Lung microvascular endothelial cell (primary cell): ENCODE measurements at regions not wholly inside any gene's neighbourhood (a gene's known extent, or its start where the extent isn't known, plus 50 kb on each side); places are given as distances from the start of the nearest gene placed in this dataset.
"Not testable (repeated sequence)": the region's sequence is repeated elsewhere in the genome, so short reads cannot be mapped to it uniquely, and the experiment has no call there.

Experiments used
- DNase-seq, 2 donors: peaks; one replicate each; pipeline versions ENCODE4 v3.0.0 to v3.0.0-alpha.2; 2010; ENCODE audit warnings: low read depth in 2 of 2

- no peak for DNase-seq
Measured at GRCh38 chr1:185406006-185406690, 89.1 kb upstream of the IVNS1ABP start.

DNA sequence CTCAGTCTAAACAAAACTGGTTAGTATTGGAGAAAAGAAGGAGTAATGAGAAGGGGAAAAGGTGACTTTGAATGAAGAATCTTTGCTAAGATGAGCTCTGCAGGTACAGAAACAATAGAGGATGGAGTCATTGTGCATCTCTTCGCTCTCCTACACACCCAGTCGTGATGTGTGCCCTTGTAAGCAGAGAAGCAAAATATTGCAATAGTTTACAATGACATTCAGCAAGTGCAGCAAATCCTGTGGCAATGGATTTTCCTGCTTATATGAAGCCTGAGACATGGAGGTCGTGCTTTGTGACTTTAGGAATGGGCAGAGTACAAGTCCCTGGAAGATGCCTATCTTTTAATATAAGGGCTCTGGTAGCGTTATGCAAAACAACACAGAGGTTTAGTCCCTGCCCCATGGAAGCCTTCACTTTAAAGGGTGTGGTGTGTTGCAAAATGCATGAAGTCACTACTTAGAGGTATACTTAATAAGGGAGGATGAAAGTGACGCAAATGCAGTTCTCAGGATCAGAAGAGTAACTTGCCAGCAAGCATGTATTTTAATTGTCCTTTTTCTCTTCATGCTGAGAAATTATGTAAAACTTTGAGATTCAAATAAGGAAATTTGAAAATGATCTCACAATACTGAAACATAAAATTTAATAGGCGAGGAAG lies 88.0 kb upstream of the IVNS1ABP start:
- DNase-seq = no peak

GRCh38 chr1:185404291-185404690 lies 87.2 kb upstream of the IVNS1ABP start:
- peak; percentile 13 to 32 for DNase-seq

GRCh38 chr1:185402930-185403329 lies 85.9 kb upstream of the IVNS1ABP start:
- DNase-seq = no peak

DNA sequence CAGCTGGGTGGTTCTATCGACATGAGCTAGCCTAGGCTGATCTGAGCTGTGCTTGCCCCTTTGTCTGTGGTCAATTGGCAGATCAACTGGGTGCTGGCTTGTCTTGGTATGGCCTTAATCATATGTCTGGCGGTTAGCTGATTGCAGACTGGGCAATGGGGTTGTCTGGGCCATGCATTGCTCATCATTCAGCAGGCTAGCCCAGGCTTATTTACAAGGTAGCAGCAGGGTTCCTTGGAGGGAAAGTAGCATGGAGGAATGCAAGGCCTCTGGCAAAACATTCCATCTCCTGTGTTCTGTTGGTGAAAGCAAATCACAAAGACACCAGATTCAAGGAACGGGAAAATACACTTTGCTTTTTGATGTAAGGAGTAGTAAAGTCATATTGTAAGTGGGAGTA lies 84.0 kb upstream of the IVNS1ABP start:
- no peak for DNase-seq

- peak in 1 of 2 donors; percentile 65 for DNase-seq
Measured at GRCh38 chr1:185400052-185400451, 83.0 kb upstream of the IVNS1ABP start.

DNA sequence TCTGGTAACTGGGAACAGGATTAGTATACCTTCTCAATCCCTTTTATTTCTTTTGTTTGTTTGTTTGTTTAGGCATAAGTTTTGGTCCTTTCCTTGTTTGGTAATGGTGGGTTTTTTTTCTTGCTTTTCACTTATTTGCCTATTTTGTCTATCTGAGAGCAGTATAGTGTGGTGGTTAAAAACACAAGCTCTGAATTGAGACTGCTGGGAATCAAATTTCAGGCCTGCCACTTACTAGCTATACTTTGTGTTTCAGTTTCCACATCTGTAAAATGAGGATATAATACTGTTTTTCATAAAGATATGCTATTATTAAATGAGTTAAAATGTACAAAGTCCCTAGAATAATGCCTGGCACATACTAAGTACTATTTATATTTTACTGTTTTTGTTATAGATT lies 81.6 kb upstream of the IVNS1ABP start:
- DNase-seq = no peak

DNA sequence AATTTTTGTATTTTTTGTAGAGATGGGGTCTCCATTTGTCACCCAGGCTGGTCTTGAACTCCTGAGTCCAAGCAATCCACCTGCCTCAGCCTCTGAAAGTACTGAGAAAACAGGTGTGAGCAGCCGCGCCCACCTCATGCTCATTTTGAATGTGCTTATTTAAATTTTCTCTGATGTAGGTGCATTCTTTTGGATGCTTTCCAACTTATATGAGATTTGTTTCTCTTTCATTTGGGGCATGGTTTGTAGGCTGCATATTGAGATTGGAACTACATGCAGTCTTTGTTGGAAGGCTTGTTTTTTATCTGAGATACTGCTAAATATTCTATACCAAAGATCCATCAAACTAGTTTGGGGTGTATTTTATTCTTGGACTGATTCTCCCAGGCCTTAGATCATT lies 81.0 kb upstream of the IVNS1ABP start:
- no peak for DNase-seq

DNA sequence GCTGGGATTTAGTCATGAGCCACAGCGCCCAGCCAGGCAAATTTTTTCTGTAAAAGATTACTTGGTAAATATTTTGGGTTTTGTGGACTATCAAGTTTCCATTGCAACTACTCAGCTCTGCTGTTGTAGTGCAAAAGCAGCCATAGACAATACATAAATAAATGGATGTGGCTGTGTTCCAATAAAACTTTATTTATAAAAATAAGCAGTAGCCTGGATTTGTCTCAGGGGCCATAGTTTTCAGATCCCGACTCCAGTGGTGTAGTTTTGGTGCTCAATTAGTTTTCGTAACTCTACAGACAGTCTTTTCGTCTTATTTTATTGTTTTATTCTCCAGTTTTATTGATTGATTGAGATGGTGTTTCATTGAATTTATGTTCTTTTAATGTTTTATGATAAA lies 80.1 kb upstream of the IVNS1ABP start:
- DNase-seq = no peak

DNA sequence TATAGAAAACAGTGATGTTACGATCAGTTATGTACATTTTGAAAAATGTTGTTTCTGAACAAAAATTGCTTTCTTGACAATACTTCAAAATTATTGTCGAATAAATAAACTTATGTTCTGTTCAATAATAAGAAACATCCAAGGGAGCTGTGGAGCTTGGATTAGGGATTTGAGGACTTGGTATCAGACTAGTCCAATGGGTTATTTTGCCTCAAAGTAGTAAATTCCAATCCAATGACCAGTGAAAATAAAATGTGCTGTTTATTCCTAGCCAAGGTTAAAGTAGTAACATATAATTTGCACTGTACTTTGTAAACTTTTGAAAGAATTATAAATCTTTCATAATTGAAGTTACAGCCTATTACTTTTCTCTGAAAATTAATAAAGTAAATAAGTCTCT lies 79.1 kb upstream of the IVNS1ABP start:
- no peak for DNase-seq

GRCh38 chr1:185393815-185394214 lies 76.8 kb upstream of the IVNS1ABP start:
- no peak for DNase-seq

- no peak for DNase-seq
Measured at GRCh38 chr1:185393205-185393604, 76.2 kb upstream of the IVNS1ABP start.

- DNase-seq = peak in 1 of 2 donors; percentile 24
Measured at GRCh38 chr1:185388815-185389214, 71.8 kb upstream of the IVNS1ABP start.

GRCh38 chr1:185388346-185388745 lies 71.3 kb upstream of the IVNS1ABP start:
- DNase-seq = no peak

DNA sequence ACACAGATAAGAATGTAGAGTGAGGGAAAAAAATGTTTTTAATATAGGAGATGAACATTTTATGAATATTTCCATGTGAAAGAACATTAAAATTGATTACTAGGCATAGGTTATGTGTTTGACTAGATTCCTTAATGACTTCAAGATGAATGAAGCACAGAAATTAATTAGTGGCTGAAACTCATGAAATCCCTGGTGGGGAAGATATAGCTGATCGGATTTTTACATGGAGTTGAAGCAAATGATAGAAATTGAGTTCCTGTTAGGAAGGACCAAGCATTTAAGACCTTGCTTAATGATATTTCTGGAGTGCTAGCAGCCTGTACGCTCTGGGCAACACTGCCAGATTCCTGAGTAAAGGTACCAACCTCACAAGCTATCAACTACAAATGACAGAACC lies 68.9 kb upstream of the IVNS1ABP start:
- DNase-seq = no peak

DNA sequence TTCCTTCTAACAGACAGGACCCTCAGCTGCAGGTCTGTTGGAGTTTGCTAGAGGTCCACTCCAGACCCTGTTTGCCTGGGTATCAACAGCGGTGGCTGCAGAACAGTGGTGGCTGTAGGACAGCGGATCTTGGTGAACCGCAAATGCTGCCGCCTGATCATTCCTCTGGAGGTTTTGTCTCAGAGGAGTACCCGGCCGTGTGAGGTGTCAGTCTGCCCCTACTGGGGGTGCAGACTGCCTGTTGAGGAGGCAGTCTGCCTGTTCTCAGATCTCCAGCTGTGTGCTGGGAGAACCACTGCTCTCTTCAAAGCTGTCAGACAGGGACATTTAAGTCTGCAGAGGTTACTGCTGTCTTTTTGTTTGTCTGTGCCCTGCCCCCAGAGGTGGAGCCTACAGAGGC lies 66.8 kb upstream of the IVNS1ABP start:
- DNase-seq = not testable (repeated sequence)

GRCh38 chr1:185377831-185378230 lies 60.8 kb upstream of the IVNS1ABP start:
- DNase-seq = no peak

DNA sequence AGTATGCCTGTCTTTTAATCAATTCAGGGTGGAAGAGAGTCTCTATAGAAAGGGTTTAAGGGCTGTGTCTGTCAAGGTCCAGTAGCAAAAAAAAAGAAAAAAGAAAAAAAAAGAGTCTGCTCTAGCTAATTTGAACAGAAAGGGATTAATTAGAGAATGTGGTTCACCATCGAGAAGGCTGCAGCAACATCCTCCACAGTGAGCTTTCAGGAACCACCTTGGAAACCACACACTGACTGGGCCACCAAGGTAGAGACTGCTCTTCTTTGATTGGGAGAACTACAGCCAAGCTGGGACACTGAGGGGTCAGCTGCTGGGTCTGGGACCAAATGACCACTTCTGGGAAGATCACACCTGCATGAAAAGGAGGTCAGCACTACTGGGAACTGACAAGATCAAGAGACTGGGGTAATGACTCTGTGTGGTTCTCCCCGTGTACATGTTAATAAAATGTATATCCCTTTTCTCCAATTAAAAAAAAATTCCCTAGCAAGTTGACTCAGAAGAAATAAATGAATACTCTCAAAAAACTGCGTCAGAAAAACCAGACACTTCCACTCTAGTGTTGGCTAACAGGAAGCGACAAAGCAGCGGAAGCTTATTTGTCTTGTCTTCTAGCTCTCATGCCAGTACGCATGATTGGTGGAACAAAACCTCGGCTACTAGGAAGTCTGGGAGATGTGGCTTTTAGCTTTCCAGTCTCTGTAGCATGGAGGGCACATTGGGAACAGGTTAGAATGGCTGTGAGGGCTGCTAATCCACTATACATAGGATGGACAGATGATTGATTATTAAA lies 60.0 kb upstream of the IVNS1ABP start:
- DNase-seq = peak; percentile 60 to 92

- no peak for DNase-seq
Measured at GRCh38 chr1:185376288-185376687, 59.2 kb upstream of the IVNS1ABP start.

DNA sequence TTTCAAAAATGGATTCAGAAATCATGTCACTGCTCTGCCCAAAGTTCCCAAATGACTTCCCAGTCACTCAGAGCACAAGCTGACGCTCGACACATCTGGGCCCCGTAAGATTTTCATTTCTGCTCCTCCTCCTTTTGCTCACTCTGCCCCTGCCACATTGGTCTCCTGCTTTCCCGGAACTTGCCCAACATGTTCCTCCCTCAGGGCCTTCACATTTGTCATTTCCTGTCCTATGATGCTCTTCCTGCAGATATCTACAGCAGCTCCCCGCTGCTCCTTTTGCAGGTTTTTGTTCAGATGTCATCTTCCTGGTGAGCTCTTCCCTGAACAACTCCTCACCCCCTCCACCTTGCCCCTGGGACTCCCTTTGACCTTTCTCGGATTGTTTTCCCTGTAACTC lies 58.5 kb upstream of the IVNS1ABP start:
- peak; percentile 83 to 92 for DNase-seq

GRCh38 chr1:185373813-185374529 lies 56.9 kb upstream of the IVNS1ABP start:
- DNase-seq = peak; percentile 78 to 93

- DNase-seq = no peak
Measured at GRCh38 chr1:185369786-185370185, 52.7 kb upstream of the IVNS1ABP start.
